C4-2B (cell line): ENCODE measurements at regions not wholly inside any gene's neighbourhood (a gene's known extent, or its start where the extent isn't known, plus 50 kb on each side); places are given as distances from the start of the nearest gene placed in this dataset.

Experiments used
- ZFX ChIP-seq: fragments of 450-650 bp; IDR thresholded peaks from 2 replicates; pipeline ENCODE4 v1.6.1; 2017
- TF ChIP-seq, protein P1 (sequence below): fragments of 450-650 bp; conservative IDR thresholded peaks from 2 replicates; pipeline ENCODE4 v1.5.1; 2017; ENCODE audit warnings: mild to moderate bottlenecking

DNA sequence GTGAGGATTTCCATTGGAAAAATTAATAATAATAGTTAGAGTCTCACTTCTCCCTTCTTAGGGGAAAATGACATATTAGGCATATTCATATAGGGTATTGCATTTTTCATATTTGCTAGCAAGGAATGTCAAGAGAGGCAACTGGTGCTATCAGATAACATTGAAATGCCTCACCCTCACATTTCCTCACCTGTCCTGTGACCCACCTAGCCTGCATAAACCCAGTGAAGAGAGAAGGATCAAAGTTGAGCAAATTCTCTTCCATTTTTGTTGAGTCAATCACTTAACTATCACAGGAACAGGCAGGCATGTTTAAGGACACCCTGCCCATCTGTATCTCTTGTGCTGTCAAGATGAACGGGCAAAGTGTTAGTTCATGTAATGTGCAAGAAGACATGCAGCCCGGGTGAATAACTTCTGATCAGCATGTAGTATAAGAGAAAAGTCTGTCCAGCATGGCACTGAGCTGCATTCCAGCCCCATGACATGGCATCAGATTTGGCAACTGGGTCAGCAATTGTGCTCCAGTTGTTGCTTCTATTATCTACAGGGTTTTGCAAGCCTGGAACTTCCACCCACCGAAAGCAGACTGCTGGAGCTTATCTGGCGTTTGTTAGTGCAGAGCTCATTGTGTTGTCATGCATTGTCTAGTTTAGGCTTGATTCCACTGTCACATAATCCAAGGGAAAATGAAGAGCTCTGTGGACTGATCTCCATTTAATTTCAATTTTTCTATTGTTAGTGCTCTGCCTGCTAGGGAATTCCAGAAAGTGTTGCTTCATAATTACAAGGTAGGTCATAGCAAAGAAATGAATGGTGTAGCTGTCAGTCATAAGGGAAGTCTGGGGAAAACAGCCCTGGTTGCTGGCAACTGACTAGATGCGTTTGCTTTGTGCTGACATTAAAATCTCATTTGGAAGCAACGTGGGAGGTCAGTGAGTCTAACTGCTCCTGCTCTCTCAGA lies 138.4 kb upstream of the TNFAIP3 start:
- TF ChIP-seq, protein P1, sequence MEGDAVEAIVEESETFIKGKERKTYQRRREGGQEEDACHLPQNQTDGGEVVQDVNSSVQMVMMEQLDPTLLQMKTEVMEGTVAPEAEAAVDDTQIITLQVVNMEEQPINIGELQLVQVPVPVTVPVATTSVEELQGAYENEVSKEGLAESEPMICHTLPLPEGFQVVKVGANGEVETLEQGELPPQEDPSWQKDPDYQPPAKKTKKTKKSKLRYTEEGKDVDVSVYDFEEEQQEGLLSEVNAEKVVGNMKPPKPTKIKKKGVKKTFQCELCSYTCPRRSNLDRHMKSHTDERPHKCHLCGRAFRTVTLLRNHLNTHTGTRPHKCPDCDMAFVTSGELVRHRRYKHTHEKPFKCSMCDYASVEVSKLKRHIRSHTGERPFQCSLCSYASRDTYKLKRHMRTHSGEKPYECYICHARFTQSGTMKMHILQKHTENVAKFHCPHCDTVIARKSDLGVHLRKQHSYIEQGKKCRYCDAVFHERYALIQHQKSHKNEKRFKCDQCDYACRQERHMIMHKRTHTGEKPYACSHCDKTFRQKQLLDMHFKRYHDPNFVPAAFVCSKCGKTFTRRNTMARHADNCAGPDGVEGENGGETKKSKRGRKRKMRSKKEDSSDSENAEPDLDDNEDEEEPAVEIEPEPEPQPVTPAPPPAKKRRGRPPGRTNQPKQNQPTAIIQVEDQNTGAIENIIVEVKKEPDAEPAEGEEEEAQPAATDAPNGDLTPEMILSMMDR = no peak
- no peak for TF ChIP-seq ZFX
